HS-5 (cell line): ENCODE measurements at regions not wholly inside any gene's neighbourhood (a gene's known extent, or its start where the extent isn't known, plus 50 kb on each side); places are given as distances from the start of the nearest gene placed in this dataset.
A peak's percentile ranks its signal among the peaks of the same experiment; 100 is the strongest.

ENCODE experiments used
- DNase-seq: peaks from one replicate; pipeline ENCODE4 v3.0.0-alpha.2; 2012; ENCODE audit warnings: low read depth

GRCh38 chr2:8168022-8168717 is 513.7 kb upstream of the ID2 start:
- DNase-seq = no peak

DNA sequence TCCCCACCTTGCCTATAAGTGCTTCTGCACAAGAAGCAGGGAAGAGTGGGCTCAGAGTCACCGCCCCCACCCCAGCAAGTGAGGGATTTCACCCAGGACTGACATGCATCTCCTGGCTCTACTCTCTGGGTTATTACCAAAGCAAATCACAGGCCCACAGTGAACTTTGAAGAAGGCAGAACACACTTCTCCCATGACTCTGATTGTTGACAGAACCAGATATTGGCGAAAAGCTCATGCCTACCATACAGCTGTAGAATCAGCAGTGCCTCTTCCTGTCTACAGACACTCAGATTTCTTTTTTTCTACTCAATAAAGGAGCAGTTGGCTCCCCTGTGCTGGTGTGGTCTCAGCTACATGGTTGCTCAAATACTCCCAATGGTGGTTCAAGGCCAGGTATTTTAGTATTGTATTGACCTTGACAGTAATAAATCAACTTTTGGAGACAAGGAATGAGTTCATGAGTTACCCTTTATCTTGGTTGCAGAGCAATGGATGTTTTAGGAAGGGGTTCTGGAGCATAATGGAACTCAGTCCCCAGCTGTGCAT is 512.9 kb upstream of the ID2 start:
- DNase-seq = no peak

- DNase-seq = peak; percentile 61
Observed at GRCh38 chr2:8169443-8169842, 512.4 kb upstream of the ID2 start.

DNA sequence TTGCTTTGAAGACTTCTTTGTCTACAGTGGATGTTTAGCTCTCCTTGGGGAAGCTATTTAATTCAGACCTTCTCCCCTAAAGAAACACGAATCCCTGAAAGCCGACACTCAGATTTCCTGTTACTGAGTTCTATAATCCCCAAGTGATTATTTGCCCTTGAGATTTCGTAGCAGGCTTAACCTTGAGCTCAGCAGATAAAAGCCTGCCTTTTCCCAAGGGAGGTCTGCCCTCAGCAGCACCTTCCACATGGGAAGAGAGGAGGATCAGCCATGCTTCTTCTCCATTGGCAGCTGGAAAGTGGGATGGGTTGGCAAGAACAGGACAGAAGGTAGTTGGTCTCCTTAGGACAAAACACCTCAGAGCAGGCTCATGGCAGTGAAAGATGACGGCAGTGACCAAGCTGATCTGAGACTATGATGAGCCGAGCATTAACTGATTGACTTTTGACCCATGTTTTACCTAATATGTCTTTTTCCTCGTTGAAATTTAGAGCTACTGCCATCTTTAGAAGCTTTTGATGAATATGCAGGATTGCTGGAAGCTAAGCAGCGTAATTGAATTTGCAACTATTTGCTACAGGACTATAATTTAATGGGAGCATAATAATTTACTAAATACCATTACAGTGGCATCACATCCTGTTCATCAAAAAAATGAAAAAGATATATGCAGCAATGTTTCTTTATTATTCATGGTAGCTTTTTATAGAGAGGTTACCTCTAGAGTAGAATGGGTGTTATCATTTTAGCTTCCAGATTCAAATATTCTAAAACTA is 511.1 kb upstream of the ID2 start:
- DNase-seq = no peak

DNA sequence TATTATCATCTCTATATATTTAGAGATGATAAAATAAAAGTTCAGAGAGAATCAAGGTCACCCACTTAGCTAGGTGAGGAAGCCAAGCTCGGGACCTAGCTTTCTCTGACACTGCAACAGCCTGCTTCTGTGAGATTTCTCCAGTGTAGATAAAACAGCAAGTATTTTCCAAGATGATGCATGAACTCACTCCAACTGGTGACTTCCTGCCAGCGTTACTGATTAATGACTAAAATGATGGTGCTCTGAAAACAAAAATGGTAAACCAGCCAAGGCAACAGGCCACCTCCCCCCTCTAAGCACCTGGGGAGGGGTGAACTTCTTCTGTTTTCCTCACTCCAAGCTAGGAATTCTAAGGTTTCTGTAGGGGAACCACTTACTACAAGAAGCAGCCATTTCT is 510.2 kb upstream of the ID2 start:
- DNase-seq = no peak

DNA sequence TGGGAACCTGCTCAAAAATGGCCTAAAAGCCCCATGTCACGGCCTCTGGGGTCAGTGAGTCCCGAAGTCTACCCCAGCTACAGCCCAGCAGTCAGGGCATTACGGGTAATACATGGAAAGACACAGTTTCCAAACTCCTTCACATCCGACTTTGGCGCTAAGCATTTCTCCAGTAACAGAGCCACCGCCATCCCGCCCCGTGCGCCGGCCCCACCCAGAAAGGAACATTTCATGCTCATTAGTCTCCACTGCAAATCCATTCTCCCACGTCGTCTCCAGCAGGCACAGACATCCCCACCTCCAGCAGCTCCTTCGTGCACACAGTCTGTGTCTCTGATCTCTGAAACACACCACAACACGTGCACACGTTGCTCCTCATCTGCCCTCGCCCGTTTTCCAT is 509.2 kb upstream of the ID2 start:
- DNase-seq = no peak

DNA sequence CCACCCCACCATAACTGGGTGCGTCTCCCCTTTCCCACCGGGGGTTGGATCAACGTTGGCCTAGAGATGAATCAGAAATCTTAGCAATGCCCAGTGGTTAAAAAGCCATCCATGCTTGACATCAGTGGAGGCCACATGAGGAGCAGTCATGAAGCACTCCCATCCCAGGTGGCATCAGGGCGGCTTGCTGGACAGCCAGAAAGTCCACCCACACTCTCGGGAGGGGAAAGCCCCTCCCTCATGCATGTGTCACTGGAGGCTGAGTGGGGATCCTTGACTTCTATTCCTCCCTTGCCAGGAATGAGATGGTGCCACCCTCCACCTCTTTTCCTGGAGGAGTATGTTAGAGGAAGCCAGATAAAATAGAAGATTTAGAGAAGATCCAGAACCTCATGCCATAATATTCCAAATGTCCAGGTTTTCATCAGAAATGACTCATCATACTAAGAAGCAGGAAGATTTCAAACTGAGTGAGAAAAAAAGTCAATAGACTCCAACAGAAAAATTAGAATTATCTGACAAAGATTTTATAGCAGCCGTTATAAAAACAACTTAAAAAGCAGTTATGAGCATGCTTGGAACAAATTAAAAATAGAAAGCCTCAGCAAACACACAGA is 507.1 kb upstream of the ID2 start:
- DNase-seq = no peak

DNA sequence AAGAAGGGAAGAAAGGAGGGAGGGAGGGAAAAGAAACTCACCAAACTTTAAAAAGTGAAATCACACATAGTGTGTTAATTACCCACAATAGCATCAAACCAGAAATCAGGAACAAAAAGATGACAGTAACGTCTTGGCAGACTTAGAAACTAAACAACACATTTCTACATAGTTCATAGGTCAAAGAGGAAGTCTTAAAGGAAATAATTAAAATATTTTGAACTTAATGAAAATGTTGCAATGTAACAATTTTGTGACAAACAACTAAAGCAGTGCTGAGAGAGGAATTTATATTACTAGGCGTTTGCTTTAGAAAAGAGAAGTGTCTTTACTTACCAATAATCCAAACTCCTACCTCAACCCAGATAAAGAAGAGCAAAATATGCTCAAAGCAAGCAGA is 505.0 kb upstream of the ID2 start:
- no peak for DNase-seq

GRCh38 chr2:8177566-8177965 is 504.3 kb upstream of the ID2 start:
- no peak for DNase-seq

GRCh38 chr2:8178911-8179310 is 502.9 kb upstream of the ID2 start:
- DNase-seq = no peak

DNA sequence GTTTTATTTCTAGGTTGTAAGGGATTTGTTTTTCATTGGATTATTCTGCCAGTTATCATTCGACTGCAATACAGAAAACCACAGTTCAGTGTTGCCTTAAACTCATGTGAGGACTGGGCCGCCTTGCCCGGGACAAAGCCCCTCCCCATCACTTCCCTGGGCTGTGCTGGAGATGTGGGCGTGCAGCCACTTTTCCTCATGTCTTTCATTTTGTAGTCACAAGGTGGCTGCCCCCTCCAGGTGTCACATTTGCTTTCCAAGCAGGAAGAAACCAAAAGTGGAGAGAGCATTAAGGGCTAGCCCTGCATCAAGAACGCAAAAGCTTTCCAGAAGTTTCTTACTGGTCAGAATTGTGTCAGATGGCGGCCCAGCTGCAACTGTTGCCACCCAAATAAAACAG is 492.5 kb upstream of the ID2 start:
- DNase-seq = no peak

DNA sequence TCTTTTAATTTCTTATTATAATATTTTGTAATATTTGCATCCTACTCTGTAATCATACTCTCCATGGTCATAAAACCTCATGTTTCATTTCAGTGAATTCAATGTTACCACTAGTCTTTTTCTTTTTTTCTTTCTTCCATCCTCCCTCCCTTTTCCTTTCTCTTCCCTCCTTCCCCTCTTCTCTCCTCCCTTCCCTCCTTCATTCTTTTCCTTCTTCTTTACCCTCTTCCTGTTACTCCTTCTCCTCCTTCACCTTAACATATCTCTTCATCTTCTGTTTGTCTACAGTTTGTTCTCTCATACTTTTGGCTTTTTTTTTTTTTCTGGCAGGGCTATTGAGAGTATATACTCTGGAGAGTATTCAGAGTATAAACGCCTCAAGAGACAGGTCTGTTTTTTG is 491.6 kb upstream of the ID2 start:
- no peak for DNase-seq

DNA sequence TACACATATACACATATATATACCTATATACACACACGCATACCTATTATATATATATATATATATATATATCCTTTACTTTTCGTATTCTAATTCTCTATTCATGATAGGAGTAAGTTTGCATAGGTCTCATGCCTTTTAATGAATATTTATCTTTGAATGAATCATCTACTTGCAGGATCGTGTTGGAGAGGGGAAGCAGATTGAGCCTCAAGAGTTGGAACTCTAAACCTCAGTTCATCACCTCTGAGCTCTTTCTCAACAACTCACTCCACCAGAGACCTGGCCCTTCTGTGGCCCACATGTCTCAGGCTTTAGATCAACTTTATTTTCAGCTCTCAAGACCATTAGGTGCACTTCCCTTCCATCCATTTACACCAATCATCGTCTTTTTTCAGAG is 490.4 kb upstream of the ID2 start:
- DNase-seq = no peak

DNA sequence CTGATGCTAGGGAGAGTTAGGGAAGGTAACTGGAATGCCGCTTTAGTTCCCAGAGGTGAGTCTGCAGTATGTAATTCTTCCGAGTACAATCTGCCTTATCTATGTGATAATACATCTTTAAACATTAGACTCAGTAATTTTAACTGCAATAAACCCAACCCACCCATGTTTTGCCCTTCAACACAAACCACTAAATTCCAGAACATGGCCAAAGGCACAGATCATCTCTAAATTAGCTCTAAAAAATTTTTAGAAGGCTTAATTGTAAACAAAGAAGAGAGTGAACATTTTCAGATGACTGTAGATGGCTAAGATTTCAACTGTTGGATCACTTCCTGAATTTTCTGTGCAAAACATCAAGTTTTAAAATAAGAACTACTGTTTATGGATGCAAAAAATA is 488.7 kb upstream of the ID2 start:
- DNase-seq = no peak

DNA sequence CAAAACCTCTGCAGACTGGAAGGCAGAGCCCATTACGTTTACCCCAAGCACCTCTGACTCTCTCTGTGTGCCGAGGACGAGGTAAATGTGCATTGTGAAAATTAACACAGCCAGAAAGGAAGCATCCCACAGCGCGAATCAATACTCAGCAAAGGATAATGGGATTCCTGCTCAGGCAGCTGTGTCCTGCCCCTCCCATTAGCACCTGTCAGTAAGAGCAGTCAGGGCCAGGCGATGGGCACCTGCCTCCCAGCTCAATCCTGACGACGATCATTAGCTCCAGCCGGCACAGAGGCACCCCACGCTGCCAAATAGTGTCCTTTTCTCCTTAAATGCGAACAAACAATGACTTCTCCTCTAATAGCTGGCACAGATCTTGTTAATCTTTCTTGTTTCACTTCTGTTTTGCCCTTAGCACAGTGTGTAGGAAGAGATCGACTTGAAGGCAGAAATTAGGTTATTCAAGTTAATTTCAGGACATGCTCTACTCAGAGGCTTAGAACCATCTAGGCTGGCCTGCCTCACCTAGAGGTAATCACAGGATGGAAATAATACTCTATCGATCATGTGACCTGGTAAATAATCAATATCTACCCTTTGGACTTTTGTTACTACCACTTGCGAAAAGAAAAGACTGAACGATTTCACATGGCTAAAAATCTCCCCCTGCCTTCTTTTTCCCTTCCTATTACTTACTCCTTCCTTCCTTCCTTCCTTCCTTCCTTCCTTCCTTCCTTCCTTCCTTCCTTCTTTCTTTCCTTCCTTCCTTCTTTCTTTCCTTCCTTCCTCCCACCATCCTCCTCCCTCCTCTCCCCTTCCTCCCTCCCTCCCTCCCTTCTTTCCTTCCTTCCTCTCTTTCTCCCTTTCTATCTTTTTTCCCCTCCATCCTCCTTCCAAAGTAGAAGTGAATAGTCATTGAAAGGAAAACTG is 487.9 kb upstream of the ID2 start:
- DNase-seq = no peak

DNA sequence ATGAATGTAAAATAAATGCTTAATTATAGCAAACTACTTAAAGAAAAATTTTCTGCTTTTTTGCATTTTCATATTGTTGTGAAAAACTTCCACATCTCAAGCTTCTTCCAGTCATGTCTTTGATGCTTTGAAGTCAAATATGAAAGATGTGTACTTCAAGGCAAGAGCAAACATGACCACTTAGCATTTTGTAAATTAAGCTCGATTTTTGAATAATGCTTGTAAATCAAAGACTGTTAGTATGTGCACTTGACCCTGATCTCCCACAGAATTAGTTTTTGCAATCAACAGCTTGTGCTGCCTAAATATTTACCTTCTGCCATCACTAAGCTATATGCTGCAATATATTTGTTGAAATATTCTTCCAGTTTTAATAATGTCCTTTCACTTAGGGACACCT is 486.1 kb upstream of the ID2 start:
- DNase-seq = no peak

DNA sequence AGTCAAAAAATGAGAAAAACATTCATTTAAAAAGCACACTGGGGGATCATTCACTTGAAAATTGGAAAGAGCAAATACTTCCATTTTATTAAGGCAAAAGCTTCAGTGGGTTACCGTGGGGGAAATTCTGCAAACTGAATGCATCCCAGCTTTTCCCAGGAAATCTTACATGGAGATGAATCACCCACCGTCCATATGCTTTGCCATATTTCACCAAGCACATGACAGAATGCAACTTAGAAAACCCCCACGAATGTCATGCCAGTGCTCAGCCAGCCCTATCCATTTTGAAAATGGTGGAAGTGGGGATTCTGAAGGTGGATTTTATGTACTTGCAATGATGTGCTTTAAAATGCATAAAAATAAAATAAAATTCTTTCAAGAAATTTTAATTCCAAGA is 485.5 kb upstream of the ID2 start:
- no peak for DNase-seq

DNA sequence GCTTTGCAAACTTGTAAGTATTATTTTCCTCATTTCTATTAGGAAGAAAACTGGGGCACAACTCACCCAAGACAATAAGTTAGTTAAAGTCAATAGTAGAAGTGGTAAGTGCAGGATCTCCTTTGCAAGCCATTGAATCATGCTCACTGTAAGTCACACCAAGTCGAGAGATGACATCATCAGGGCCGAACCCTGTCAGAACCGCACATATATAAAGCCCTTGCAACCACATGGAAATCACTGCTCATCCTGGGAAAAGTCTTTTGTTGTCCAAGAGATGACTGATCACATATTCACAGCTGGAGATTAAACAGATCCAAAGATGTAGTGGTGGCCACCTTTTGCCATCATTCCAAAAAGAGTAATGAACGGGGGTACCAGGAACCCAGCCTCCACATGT is 484.8 kb upstream of the ID2 start:
- peak; percentile 29 for DNase-seq

- DNase-seq = no peak
Observed at GRCh38 chr2:8197825-8198224, 484.0 kb upstream of the ID2 start.

DNA sequence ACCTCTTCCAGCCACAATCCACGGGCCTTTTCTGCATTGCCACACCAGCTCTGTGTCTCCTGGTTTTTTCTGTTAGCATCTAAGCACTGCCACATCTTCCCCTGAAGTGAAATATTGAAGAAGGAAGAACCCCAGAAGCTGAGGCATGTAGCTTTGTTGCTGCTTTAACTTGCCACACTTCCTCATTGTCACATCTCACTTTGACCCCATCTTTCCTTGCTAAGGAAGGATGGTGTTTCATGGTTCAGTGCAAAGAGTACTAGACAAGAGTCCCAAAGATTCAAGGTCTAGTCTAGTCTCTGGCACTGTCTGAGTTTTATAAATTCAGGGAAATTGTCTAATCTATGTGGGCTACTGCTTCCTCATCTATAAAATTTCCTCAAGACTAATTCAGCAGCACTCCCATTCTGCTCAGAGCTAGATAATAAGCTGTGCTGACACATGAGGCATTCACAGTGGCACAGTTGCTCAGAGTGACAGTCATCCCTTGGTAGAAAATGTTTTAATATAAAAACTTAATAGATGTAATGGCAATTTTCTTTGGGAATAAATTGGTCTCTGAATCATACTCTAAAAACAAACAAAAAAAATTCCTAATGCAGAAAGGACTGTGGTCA is 483.0 kb upstream of the ID2 start:
- DNase-seq = no peak

DNA sequence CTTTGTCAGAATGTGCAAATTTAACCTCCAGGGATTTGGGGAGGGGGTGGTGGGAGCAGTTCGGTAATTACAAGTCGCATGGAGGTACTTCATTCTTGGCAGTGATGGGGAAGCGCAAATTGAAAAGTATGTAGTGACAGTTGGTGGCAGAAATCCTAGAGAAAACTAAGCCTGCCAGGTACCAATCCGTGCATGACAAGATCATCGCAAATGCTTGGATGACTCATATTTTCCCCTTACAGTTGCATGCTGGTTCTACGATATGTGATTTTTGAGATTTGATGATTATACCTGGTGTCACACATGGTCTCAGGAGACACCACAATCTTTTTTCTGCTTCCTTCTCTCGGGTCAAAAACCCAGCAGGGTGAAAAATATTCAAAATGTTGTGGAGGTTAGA is 479.7 kb upstream of the ID2 start:
- DNase-seq = no peak

DNA sequence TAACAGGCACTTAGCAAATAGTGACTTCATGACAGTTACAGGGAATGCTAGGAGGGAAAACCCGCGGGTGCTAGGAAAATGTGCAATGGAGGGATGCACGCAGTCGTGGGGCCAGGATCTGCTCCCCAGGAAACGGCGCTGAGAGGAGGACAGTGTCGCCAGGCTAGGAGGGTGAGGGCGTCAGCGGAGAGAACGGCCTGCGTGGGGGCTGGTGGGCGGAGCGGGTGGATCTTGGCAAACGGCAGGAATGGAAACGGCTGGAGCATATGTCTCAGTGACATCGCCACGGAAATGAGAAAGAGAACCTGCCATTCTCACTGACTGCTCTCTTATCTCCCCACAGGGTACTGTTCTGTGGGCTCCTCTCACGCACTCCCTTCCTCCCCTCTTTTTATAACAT is 478.5 kb upstream of the ID2 start:
- DNase-seq = no peak
